SK-N-SH (cell line): ENCODE measurements at regions not wholly inside any gene's neighbourhood (a gene's known extent, or its start where the extent isn't known, plus 50 kb on each side); places are given as distances from the start of the nearest gene placed in this dataset.

Experiments
- CTCF ChIP-seq: fragments of 200-600 bp; sonication (generic); IDR thresholded peaks from 2 replicates; pipeline ENCODE4 v1.6.1; 2017; ENCODE audit warnings: antibody characterized with exemption, mild to moderate bottlenecking, moderate library complexity
- EP300 ChIP-seq, 2 experiments: IDR thresholded peaks; 2 replicates each; pipeline versions ENCODE4 v1.4.0 to v1.6.1; 2012; ENCODE audit warnings: borderline replicate concordance in 1 of 2, low read depth in 1 of 2, low read length in 1 of 2
- GABPA ChIP-seq: IDR thresholded peaks from 2 replicates; pipeline ENCODE4 v1.4.0; 2012; ENCODE audit warnings: low read depth, mild to moderate bottlenecking
- MAX ChIP-seq: IDR thresholded peaks from 2 replicates; pipeline ENCODE4 v1.4.0; 2012; ENCODE audit warnings: low read depth
- MXI1 ChIP-seq: IDR thresholded peaks from 2 replicates; pipeline ENCODE4 v1.6.1; 2012; ENCODE audit warnings: mild to moderate bottlenecking, low read depth, low read length, improper control_type of control experiment
- RFX5 ChIP-seq: IDR thresholded peaks from 2 replicates; pipeline ENCODE4 v1.6.1; 2012; ENCODE audit warnings: mild to moderate bottlenecking, improper control_type of control experiment, low read length
- USF2 ChIP-seq: fragments of 150-350 bp; IDR thresholded peaks from 2 replicates; pipeline ENCODE4 v1.6.1; 2017; ENCODE audit warnings: antibody characterized with exemption, low read length, low read depth, borderline replicate concordance
- ZBTB33 ChIP-seq: IDR thresholded peaks from 2 replicates; pipeline ENCODE4 v1.4.0; 2012; ENCODE audit warnings: low read depth, borderline replicate concordance

GRCh38 chr4:23539969-23540569 lies 349.8 kb downstream of the PPARGC1A start:
- TF ChIP-seq CTCF (no peak), ZBTB33 (no peak), USF2 (no peak), MAX (no peak), GABPA (no peak), EP300 (IDR thresholded peaks at IDR 0.05; ENCODE audit: borderline replicate concordance in 1 of 2, low read depth in 1 of 2, low read length in 1 of 2) (no peak), RFX5 (no peak), MXI1 (no peak)
